Peyer's patch (tissue), 4 donors: ENCODE measurements at regions not wholly inside any gene's neighbourhood (a gene's known extent, or its start where the extent isn't known, plus 50 kb on each side); places are given as distances from the start of the nearest gene placed in this dataset.

Experiments used
- DNase-seq, 3 donors: peaks; one replicate each; pipeline ENCODE4 v3.0.0-alpha.2; 2017 to 2019
- H3K27ac ChIP-seq, 4 donors: fragments of 200-600 bp; sonication (generic); one replicate each; pipeline ENCODE4 v1.5.1; 2016 to 2019
- H3K27me3 ChIP-seq, 2 donors: fragments of 200-600 bp; sonication (generic); one replicate each; pipeline ENCODE4 v1.5.1; 2019
- H3K36me3 ChIP-seq, 3 donors: fragments of 200-600 bp; sonication (generic); one replicate each; pipeline ENCODE4 v1.5.1; 2016 to 2019
- H3K4me1 ChIP-seq, 4 donors: fragments of 200-600 bp; sonication (generic); one replicate each; pipeline ENCODE4 v1.5.1; 2016 to 2019
- H3K4me3 ChIP-seq, 4 donors: fragments of 200-600 bp; sonication (generic); 1 replicate in 3 of 4; 2 replicates in 1 of 4; pipeline ENCODE4 v1.5.1; 2016 to 2019; ENCODE audit warnings: mild to moderate bottlenecking in 1 of 4
- H3K9me3 ChIP-seq, 4 donors: fragments of 200-600 bp; sonication (generic); one replicate each; pipeline ENCODE4 v1.5.1; 2016 to 2019; ENCODE audit warnings: mild to moderate bottlenecking in 1 of 4
- POLR2A ChIP-seq, 2 donors: fragments of 450-650 bp; IDR thresholded peaks; one replicate each; pipeline ENCODE4 v1.5.1; 2017; ENCODE audit warnings: antibody characterized with exemption in 2 of 2, mild to moderate bottlenecking in 2 of 2, moderate library complexity in 2 of 2
- TF ChIP-seq, protein P1 (sequence below), 6 experiments: fragments of 450-650 bp in 4 of 6; fragments of 200-600 bp in 2 of 6; sonication (generic) in 1 of 6; IDR thresholded peaks; one replicate each; pipeline ENCODE4 v1.5.1; 2017 to 2019; ENCODE audit warnings: antibody characterized with exemption in 6 of 6, mild to moderate bottlenecking in 3 of 6, moderate library complexity in 1 of 6

DNA sequence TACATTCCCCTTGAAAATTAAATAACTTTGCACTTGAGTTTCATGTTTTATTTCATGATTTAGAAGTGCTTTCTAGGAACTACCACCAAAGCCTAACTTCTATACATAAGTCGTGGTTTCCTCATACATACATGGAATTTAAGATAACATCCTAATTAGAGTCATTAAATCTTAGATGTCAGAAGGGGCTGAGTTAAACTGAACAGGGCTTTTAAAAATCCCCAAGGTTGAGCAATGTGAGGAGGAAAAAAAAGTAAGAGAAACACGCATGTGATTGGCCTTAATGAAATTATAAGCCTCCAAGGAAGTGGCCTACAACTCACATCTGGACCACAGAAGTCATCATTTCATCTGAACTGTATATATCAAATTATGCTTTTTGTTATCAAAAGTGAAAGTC, 303.1 kb upstream of the SEMA6D start:
- no peak for DNase-seq
- no peak overlapping the region for H3K27ac ChIP-seq
- H3K4me3 ChIP-seq, result no peak overlapping the region
- TF ChIP-seq, protein P1, sequence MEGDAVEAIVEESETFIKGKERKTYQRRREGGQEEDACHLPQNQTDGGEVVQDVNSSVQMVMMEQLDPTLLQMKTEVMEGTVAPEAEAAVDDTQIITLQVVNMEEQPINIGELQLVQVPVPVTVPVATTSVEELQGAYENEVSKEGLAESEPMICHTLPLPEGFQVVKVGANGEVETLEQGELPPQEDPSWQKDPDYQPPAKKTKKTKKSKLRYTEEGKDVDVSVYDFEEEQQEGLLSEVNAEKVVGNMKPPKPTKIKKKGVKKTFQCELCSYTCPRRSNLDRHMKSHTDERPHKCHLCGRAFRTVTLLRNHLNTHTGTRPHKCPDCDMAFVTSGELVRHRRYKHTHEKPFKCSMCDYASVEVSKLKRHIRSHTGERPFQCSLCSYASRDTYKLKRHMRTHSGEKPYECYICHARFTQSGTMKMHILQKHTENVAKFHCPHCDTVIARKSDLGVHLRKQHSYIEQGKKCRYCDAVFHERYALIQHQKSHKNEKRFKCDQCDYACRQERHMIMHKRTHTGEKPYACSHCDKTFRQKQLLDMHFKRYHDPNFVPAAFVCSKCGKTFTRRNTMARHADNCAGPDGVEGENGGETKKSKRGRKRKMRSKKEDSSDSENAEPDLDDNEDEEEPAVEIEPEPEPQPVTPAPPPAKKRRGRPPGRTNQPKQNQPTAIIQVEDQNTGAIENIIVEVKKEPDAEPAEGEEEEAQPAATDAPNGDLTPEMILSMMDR (IDR thresholded peaks at IDR 0.05), result no peak
- TF ChIP-seq POLR2A (IDR thresholded peaks at IDR 0.05), result no peak
- no peaks in the 10 kb centered on the region for H3K9me3 ChIP-seq
- no peaks in the 10 kb centered on the region for H3K27me3 ChIP-seq
- H3K4me1 ChIP-seq, result no peaks in the 10 kb centered on the region
- H3K36me3 ChIP-seq, result no peaks in the 10 kb centered on the region

DNA sequence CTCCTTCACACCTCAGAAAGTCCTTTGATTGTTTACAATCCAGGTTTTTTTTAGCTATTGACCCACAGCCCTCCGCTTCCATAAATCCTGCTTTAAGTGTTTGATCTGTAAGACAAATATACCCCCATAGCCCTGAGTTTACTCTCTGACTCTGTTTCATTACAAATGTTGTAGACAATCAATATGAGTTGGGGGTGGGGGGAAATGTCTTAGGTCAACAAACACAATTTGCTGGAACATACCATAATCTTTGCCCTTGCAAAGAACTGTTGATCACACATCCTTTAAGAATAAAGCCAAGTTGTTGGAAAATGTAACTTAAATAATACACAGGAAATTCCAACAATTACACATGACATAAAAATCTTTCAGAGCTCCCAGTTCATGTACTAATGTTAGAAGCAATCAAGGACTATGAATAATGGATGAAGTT, 301.8 kb upstream of the SEMA6D start:
- no peak for TF ChIP-seq POLR2A (IDR thresholded peaks at IDR 0.05)
- TF ChIP-seq, protein P1 (IDR thresholded peaks at IDR 0.05), result no peak
- H3K36me3 ChIP-seq, result no peaks in the 10 kb centered on the region
- H3K27me3 ChIP-seq, result no peaks in the 10 kb centered on the region
- no peaks in the 10 kb centered on the region for H3K9me3 ChIP-seq
- no peak overlapping the region for H3K27ac ChIP-seq
- no peak for DNase-seq
- no peak overlapping the region for H3K4me3 ChIP-seq
- no peaks in the 10 kb centered on the region for H3K4me1 ChIP-seq

DNA sequence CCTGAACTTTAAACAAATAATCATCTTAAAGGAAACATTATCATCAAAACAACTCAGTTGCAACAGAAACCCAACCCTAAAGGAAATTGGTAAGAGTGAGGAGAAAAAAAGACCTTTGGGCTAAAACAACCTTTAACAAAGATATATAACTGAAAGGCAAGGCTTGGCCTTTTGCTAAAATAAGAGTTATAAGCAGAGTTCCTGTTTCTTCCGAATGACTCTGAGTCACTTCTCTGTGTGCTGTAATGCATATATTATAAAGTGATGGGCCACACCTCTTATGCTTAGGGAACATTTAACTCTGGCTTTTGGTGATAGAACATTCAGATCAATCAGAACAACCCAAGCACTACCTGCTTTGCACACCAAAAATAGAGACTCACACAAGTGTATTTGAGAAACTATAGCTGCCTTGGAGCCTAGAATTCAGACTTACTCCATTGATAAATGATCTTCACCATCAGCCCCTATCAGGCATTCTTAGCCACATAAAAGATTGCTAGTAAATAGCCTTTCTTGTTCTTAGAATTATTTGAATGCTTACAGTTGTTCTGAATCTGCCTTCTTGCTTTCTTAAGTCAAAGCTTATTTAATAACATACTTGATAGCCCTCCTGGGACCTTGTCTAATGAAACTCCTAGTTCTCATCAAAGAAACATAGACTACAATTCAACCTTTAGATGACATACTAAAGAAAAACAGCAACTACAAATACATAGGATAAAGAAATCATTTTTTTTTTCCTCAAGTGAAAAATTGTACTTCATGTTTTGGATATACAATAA, 294.2 kb upstream of the SEMA6D start:
- no peaks in the 10 kb centered on the region for H3K4me1 ChIP-seq
- no peaks in the 10 kb centered on the region for H3K27me3 ChIP-seq
- H3K4me3 ChIP-seq, result no peak overlapping the region
- no peak for DNase-seq
- H3K9me3 ChIP-seq, result no peaks in the 10 kb centered on the region
- no peak overlapping the region for H3K27ac ChIP-seq
- TF ChIP-seq, protein P1 (IDR thresholded peaks at IDR 0.05), result no peak
- TF ChIP-seq POLR2A (IDR thresholded peaks at IDR 0.05), result no peak
- no peaks in the 10 kb centered on the region for H3K36me3 ChIP-seq

DNA sequence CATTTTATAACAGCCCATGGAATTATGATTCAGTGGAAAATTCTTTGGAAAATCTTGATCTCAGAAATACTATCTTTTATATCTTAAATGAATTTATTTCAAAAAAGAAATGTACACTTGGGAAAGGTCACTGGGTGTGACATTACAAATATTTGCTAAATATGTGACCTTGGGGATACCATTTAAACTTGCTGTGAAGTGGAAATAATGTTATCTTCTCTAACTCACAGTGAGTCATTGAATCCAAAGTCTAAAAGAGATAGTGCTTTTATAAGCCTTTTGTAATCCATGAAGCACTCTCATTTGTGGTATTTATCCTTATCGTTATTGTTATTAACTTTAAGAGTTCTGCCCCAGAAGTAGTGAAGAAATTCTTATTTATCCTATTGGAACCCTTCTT, 289.8 kb upstream of the SEMA6D start:
- Histone ChIP-seq H3K4me3 (no peak overlapping the region), H3K27me3 (no peaks in the 10 kb centered on the region), H3K27ac (no peak overlapping the region), H3K9me3 (no peaks in the 10 kb centered on the region), H3K36me3 (no peaks in the 10 kb centered on the region), H3K4me1 (no peaks in the 10 kb centered on the region)
- TF ChIP-seq POLR2A (IDR thresholded peaks at IDR 0.05), result no peak
- TF ChIP-seq, protein P1 (IDR thresholded peaks at IDR 0.05), result no peak
- no peak for DNase-seq

DNA sequence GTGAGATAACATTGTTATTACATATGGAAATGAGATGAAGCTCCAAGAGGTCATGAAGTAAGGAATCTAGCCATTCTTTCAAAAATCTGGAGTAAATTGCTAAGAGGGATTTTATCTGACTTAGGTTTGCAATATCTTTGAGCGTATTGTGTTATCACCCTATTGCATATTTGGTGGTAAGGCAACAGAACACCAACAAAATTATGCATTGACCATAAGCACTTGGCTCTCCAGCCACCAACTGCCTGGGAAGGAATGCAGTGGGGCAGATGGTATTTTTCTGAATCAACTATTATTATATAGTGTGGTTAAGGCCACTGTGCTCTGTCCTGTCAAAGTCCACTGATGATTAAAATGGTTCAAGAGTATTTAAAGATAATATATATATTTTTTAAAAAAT, 287.9 kb upstream of the SEMA6D start:
- Histone ChIP-seq H3K27ac (no peak overlapping the region), H3K36me3 (no peaks in the 10 kb centered on the region), H3K4me3 (no peak overlapping the region), H3K9me3 (no peaks in the 10 kb centered on the region), H3K4me1 (no peaks in the 10 kb centered on the region), H3K27me3 (no peaks in the 10 kb centered on the region)
- TF ChIP-seq, protein P1 (IDR thresholded peaks at IDR 0.05), result no peak
- no peak for TF ChIP-seq POLR2A (IDR thresholded peaks at IDR 0.05)
- DNase-seq, result no peak
